GM10248 (cell line): ENCODE measurements at regions not wholly inside any gene's neighbourhood (a gene's known extent, or its start where the extent isn't known, plus 50 kb on each side); places are given as distances from the start of the nearest gene placed in this dataset.

Experiments used
- CTCF ChIA-PET: fragments of 300-600 bp; sonication (Branson Sonifier 250); formaldehyde crosslinking; extraction: SDS; loops from one replicate; lab custom pipeline; 2021; ENCODE audit warnings: antibody characterized with exemption; lab: Yijun Ruan, JAX
- POLR2A ChIA-PET: fragments of 350-650 bp; sonication (Branson Sonifier 250); formaldehyde crosslinking; extraction: SDS; loops from one replicate; lab custom pipeline; 2020; ENCODE audit warnings: antibody characterized with exemption; lab: Yijun Ruan, JAX
- DNase-seq: peaks from one replicate; pipeline ENCODE4 v3.0.0; 2012; ENCODE audit errors: extremely low spot score
- TF ChIP-seq, protein P1 (sequence below): IDR thresholded peaks from 2 replicates; pipeline ENCODE4 v1.5.1; 2012; ENCODE audit warnings: mild to moderate bottlenecking, low read depth; ENCODE audit errors: extremely low read depth, missing control alignments, control extremely low read depth

DNA sequence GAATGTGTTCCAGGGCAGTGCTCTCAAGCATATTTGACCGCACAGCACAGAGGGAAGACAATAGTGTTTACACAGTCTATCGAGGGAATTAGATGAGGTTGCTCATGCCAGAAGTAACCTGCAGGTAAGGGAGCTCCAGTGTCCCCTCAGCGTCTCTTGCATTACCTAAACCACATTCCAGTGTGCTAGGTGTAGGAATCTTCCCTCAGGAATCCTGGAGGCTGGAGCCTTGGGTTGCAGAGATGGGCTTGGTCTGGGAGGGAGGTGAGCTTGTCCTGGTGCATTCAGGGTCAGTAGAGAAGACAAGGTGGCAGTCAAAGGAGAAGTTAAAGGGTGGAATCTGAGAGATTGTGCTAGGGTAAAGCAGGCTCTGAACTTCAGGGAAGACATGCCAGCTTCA lies 56.3 kb downstream of the SOX14 start:
- TF ChIP-seq, protein P1, sequence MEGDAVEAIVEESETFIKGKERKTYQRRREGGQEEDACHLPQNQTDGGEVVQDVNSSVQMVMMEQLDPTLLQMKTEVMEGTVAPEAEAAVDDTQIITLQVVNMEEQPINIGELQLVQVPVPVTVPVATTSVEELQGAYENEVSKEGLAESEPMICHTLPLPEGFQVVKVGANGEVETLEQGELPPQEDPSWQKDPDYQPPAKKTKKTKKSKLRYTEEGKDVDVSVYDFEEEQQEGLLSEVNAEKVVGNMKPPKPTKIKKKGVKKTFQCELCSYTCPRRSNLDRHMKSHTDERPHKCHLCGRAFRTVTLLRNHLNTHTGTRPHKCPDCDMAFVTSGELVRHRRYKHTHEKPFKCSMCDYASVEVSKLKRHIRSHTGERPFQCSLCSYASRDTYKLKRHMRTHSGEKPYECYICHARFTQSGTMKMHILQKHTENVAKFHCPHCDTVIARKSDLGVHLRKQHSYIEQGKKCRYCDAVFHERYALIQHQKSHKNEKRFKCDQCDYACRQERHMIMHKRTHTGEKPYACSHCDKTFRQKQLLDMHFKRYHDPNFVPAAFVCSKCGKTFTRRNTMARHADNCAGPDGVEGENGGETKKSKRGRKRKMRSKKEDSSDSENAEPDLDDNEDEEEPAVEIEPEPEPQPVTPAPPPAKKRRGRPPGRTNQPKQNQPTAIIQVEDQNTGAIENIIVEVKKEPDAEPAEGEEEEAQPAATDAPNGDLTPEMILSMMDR, result no peak
- DNase-seq, result no peak
- ChIA-PET CTCF (no interaction called here), POLR2A (no interaction called here)

DNA sequence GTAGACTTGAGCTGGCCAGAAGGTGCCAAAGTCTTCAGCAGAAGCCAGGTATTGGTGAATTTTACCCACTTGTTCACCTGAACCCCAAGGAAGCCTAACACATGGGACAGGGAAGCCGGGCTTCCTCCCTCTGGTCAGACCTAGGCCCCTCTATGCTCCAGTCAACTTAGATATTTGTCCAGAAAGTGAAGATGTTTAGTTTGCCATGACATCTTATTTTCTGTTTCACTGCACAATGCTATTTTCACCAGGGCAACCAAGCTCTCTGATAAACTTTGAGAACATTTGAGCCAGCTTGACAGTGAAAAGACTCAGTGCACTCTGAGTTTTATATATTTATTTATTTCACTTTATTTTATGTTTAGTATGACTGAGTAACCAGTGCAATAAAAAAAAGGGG lies 71.0 kb downstream of the SOX14 start:
- DNase-seq, result no peak
- ChIA-PET POLR2A (interaction anchor here (0.6 kb wide), 1 partner anchor 21 kb away, joined by 3 read pairs; no protein-coding TSS in a partner anchor), CTCF (no interaction called here)
- TF ChIP-seq, protein P1, result no peak

DNA sequence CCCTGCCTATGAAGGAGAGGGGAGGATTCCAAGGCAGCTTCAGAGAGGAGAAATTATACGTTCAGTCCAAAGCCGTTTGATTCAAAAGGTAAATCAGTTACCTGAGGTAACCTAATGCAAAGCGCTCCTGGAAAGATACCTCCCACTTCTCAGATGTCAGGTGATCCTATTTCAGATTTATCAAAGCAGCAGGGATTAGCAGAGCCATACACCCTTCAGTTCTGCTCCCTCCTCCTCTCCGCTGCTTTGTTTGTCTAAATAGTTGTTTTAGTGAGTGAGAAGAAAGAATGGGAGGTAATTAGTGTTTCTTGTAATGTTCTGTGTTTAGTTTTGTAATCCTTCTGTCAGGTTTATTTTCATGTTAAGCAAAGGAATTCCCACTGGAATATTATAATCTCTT lies 81.1 kb downstream of the SOX14 start:
- CTCF ChIA-PET, result no interaction called here
- DNase-seq, result no peak
- POLR2A ChIA-PET, result no interaction called here
- TF ChIP-seq, protein P1, result no peak

DNA sequence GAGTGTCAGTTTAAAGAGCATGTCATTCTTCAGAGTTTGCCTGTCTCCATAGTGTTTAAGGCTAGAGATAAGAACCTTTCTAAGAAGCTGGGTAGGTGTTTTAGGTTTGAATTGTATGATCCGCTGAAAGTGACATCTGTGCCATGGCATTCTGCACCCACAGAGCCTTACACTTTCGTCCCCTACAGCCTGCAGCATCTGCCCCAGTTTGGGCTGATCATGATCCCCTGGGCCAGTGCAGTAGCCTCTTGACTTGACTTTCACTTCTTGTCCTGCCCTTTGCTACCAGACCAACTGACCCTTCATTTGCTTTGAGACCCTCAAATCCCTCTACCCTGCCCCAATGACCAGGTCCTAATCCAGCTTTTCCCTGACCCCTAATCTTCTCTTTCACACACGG lies 81.6 kb downstream of the SOX14 start:
- DNase-seq, result no peak
- CTCF ChIA-PET, result no interaction called here
- TF ChIP-seq, protein P1, result no peak
- POLR2A ChIA-PET, result no interaction called here

DNA sequence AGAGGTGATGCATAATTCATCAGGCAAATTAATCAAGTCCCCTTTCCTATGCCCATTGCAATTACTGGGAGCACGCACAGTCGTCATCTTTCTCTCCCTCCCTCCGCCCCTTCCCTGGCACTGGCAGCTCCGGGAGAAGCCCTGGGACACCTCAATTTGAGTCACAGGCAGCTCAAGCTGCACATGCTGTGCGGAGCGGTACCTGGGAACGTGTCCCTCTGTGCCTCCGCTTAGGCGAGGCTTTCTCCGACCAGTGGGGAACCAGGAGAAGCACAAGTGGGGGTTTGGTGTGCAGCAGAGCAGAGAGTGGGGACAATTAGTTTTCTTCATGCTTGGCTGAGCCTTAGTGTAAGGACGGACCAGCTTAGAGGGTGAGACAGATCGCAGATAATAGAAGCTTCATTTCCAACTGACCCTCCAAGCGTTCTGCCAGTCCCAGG lies 88.3 kb downstream of the SOX14 start:
- ChIA-PET CTCF (interaction anchor here (1.6 kb wide), 1 partner anchor 14 kb away, joined by 6 read pairs; no protein-coding TSS in a partner anchor), POLR2A (no interaction called here)
- TF ChIP-seq, protein P1, result no peak
- DNase-seq, result no peak

DNA sequence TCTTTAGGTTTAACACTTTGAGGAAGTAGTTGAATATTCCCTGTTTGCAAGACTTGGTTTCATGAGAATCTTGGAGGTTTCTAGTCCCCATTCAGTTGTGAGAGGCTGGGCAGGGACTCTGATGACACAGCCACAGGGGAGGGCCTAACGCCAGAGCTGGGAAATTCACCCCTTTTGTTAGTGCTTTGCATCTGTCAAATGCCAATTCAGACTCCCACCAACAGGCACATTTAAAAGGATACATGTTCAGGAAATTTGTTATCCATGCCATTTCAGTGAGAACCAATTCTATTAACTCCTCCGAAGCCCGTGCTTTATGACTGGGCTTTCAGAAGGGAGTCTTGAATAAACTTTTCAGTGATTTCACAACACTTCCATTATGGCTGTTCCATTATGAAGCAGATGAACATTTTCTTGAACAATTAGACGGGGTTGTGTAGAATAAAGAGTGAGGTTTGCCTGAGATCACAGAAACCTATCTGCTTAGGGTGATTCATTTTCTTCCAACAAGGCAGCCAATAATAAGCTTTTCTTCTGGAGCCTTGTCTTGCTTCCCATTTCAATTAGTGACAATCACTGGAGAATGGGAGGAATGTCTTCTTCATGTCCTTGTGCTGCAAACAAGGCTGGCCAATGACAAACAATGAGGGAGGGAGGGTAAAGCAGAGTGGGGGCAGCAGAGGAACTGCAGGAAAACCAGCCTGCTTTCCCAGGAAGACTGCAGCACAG lies 90.6 kb downstream of the SOX14 start:
- TF ChIP-seq, protein P1, result no peak
- POLR2A ChIA-PET, result no interaction called here
- CTCF ChIA-PET, result interaction anchor here (0.6 kb wide), 1 partner anchor 9 kb away, joined by 3 read pairs; no protein-coding TSS in a partner anchor
- DNase-seq, result no peak

DNA sequence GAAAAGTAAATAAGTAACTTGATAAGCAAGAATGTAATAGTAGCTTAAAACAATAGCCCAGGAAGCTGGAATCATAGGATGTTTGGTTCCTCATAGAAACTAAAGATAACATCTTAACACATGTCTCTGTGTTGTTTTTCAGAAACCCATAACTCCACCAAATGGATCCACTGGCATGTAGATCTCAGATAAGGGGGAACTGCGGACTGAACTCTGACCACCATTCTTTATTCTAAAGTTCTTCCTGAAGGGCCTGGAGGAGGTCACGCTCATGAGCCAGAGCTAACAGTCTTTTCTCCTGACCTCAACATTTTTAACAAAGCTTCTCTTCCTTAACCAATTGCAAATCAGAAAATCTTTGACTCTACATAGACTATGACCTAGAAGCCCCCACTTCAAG lies 101.9 kb downstream of the SOX14 start:
- no peak for DNase-seq
- POLR2A ChIA-PET, result no interaction called here
- TF ChIP-seq, protein P1, result no peak
- CTCF ChIA-PET, result interaction anchor here (2.1 kb wide), 1 partner anchor 13 kb away, joined by 6 read pairs; no protein-coding TSS in a partner anchor
